GM18499 (cell line): ENCODE measurements at regions not wholly inside any gene's neighbourhood (a gene's known extent, or its start where the extent isn't known, plus 50 kb on each side); places are given as distances from the start of the nearest gene placed in this dataset.

ENCODE experiments used
- ATAC-seq: cut with Tn5 transposase; IDR thresholded peaks from one replicate; pipeline ENCODE4 v1.9.1; 2021; ENCODE audit warnings: moderate number of reproducible peaks; ENCODE audit not compliant: insufficient read depth, unreplicated experiment

DNA sequence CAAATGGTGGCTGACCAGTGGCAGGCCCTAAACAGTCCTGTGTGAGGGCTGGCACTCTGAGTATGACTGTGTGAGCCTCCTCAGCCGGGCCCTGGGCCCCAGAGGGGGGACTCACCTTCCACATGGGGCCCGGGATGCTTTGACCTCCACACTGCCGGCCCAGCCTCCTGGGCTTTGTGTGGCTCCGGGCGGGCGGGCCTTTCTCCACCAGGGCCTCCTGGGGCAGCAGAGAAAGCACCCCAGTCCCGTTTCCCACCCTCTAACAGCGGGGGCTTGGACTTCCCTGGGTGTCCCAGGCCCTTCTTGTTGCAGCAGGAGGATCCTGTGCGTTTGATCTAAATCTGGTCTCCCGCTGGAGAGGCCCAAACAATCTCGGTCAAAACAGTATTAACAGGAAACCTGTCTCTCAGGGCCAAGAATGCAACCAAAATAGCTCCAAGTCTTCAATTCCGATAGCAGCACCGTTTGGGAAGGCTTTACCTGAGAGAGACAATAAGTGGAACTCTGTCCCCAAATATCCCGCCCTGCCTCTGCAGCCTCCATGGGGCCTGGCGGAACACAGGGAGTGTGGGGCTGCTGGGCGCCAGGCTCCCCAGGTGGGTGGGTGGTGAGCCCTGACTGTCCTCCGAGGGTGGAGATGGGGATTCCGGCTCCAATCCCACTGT lies 104.8 kb upstream of the ZNF32 start:
- ATAC-seq = no peak

GRCh38 chr10:43752682-43753081 lies 104.0 kb upstream of the ZNF32 start:
- ATAC-seq = no peak

DNA sequence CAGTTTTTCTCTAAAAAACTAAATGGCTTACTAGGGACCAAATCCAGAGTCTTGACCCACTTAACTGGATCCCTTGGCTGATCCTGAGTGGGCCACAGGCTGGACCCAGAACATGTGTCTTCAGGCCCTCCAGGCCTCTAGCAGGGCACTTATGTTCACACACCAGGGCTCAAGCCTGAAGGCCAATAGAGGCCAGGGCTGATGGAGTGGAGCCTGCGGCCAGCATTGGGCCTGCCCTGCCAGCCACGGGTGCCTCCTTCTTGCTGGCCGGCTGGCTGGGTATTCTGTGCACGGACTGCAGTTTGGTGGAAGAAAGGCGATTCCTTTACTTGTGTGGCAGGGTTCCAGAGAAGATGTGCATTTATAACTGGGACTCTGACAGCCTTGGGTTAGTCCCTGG lies 103.0 kb upstream of the ZNF32 start:
- ATAC-seq = no peak

GRCh38 chr10:43749940-43750552 lies 101.4 kb upstream of the ZNF32 start:
- no peak for ATAC-seq

GRCh38 chr10:43749145-43749576 lies 100.5 kb upstream of the ZNF32 start:
- ATAC-seq = no peak

DNA sequence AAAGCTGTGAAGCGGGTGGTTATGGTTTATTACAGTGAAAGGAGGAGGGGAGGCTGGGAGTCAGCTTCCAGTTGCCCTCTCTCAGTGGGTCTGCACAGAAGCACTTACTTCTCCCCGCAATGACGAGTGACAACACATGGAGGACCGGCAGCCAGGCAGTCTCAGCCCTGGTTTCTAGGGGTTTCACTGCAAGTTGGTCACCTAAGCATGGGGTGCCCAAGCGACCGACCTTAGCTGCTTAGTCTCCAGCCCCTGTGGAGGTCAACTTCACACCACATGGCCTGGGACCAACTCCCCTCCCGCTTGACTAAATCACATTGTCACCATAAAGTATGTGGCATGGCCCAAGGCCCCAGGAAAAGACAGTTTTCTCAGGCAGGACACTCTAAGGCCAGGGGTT lies 99.9 kb upstream of the ZNF32 start:
- ATAC-seq = no peak

- no peak for ATAC-seq
These were observed 98.2 kb upstream of the ZNF32 start for GRCh38 chr10:43746906-43747305.

GRCh38 chr10:43739161-43739560 lies 90.5 kb upstream of the ZNF32 start:
- ATAC-seq = no peak

DNA sequence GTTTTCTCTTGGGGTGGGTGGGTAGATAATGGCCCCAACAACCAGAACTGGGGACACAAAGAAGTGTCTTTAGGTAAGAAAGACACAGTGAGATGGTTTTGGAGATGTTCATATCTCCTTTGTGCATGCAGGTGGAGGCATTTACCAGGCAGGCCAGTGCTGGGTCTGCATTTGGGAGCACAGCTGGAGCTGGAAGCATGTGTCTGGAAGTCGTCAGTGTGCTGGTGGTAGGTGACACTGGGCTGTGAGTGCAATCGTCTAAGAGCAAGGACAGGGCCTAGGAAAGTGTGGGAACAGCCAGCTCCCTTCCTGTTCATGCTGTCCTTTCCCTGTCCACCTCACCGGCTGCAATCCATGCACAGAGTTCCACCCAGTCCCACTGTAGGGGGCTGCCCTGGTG lies 88.3 kb upstream of the ZNF32 start:
- ATAC-seq = no peak

DNA sequence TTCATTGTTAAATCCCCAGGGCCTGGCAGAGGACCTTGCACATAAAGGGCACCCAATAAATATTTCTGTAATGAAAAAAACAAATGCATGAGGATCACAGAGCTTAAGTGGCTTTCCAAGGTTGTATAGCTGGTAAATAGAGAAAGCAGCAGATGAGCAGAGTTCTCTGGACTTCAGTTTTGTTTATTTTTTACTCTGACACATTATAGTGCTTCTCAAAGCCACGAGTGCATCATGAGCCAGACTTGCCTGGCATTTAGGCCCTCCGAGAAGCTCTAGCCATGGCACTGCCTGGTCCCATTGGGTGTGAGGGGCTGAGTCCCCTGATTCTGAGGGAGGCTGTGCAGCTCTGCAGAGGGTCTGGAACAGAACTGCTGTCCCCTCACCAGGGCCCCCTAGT lies 87.2 kb upstream of the ZNF32 start:
- ATAC-seq = no peak

GRCh38 chr10:43734716-43735115 lies 86.0 kb upstream of the ZNF32 start:
- no peak for ATAC-seq

DNA sequence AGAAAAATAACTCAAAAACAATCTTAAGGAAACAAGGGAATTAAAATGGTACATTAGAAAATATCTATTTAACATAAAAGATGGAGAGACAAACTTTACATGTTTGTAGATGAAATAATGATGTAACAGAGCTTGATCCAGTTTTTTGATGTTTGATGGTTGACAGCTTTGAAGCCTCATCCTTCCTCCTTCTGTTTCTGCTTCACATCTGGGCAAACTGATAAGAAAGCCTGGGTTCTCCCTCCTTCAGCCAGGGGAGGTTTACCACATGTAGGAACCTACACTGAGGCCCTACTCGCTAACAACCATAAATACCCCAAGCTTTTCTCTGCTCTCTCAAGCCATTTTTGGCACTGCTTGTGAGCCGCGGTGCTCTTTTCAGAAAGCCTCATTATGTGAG lies 82.8 kb upstream of the ZNF32 start:
- ATAC-seq = no peak

DNA sequence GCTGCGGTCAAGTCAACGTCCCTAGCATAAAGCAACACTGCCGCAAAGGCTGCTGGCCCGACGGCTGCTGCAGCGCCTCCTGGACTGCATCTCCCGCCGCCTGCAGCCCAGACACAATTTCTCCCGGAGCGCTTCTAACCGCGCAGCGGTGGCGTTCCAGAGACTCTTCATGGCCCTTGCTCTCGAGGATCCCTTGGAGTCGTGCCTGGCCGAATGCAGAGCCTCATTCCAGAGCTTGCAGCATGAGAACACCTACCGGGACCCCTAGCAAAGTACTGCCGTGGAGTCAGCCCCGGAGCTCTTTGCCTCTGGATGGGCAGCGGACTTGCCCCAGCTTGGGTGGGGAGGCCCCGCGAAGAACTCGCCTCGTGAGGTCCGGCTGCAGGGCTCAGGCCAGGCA lies 79.7 kb upstream of the ZNF32 start:
- ATAC-seq = no peak

DNA sequence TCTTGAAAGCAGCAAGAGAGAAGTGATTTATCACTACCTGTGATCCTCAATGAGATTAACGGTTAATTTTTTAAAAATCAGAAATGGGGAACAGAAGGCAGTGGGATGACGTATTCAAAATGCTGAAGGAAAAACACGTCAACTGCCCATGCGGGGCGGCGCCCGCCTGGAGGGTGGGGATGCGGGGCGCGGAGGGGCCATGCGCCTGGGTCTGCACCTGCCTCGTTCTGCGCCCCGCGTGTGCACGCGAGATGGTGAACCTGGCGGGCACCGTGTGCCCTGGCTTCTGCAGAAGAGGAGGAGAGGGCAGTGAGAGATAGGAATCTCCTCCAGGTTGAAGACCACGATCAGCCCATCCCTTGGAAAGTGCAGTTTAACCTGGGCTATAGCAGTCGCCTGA lies 79.3 kb upstream of the ZNF32 start:
- no peak for ATAC-seq

GRCh38 chr10:43715334-43715733 lies 66.7 kb upstream of the ZNF32 start:
- no peak for ATAC-seq

GRCh38 chr10:43712821-43713584 lies 64.3 kb upstream of the ZNF32 start:
- ATAC-seq = no peak

GRCh38 chr10:43710772-43711471 lies 62.2 kb upstream of the ZNF32 start:
- no peak for ATAC-seq

DNA sequence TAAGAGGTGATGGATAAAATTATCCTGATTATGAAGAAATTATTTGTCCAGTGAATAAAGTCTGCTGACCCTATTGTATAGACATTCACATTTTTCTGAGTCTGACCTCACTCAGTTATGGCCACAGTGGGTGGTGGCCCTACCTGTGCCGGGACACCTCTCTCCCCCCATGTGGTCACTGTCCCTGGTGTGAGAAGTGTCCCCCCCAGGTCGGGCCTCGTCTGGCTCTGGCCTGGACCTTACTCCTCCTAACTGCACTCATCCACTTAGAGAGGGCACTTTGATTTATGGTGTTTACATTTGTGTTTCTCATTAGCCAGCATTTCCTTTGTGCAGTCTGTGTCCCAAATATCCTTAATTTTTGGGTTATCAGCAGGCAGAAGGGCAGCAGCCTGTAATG lies 59.6 kb upstream of the ZNF32 start:
- no peak for ATAC-seq

- no peak for ATAC-seq
These were observed 59.1 kb upstream of the ZNF32 start for GRCh38 chr10:43707770-43708169.

DNA sequence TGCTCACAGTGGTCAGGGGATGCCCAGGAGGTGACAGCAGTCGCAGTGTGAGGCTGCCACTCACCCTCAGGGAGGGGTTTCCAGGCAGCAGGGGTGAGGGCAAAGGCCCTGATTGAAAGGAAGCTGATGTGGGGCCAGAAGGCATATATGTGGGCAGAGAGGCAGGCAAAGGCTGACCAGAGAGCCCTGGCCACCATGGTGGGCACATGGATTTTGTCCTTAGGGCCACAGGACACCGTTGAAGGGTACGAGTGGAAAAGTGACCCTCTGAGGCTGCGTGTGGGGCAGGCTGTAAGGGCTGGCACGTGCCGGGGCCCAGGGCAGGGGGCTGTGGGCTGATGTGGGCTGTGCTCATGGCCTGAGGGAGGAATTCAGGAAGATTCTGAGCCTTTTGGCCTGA lies 57.5 kb upstream of the ZNF32 start:
- no peak for ATAC-seq

- no peak for ATAC-seq
These were observed 54.6 kb upstream of the ZNF32 start for GRCh38 chr10:43703286-43703685.
